Tibial nerve (tissue), 4 donors: ENCODE measurements at regions not wholly inside any gene's neighbourhood (a gene's known extent, or its start where the extent isn't known, plus 50 kb on each side); places are given as distances from the start of the nearest gene placed in this dataset.

Source experiments
- EP300 ChIP-seq, 2 donors: sonication (generic); formaldehyde crosslinking; IDR thresholded peaks; one replicate each; pipeline ENCODE4 v1.6.1; 2017; ENCODE audit warnings: antibody characterized with exemption in 2 of 2, mild to moderate bottlenecking in 1 of 2
- POLR2A ChIP-seq, 2 donors: fragments of 450-650 bp; IDR thresholded peaks; one replicate each; pipeline ENCODE4 v1.6.1; 2017; ENCODE audit warnings: antibody characterized with exemption in 2 of 2, mild to moderate bottlenecking in 2 of 2, moderate library complexity in 2 of 2
- TF ChIP-seq, protein P1 (sequence below), 5 experiments: fragments of 200-600 bp in 3 of 5; fragments of 450-650 bp in 2 of 5; sonication (generic) in 3 of 5; IDR thresholded peaks; one replicate each; pipeline ENCODE4 v1.5.1; 2016 to 2019; ENCODE audit warnings: antibody characterized with exemption in 5 of 5, mild to moderate bottlenecking in 3 of 5, moderate library complexity in 2 of 5

DNA sequence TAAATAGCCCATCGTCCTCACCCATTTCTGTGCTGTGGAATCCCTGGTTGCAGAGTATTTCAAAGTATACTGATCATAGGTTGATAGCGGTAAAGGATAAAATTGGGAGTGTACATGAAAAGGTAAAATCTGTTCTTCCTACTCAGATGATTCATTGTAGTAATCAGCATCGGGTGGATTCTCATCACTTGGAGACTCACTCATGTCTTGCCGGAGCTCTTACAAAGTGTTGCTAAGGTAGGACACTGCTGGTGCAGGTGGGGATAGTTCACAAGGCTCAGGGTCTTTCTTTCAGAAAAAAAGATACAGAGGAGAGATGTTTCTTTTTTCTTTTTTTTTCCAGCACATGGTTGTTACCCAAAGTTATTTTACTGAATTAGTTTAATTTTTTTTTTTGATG, 84.8 kb downstream of the MTNR1B start:
- TF ChIP-seq, protein P1, sequence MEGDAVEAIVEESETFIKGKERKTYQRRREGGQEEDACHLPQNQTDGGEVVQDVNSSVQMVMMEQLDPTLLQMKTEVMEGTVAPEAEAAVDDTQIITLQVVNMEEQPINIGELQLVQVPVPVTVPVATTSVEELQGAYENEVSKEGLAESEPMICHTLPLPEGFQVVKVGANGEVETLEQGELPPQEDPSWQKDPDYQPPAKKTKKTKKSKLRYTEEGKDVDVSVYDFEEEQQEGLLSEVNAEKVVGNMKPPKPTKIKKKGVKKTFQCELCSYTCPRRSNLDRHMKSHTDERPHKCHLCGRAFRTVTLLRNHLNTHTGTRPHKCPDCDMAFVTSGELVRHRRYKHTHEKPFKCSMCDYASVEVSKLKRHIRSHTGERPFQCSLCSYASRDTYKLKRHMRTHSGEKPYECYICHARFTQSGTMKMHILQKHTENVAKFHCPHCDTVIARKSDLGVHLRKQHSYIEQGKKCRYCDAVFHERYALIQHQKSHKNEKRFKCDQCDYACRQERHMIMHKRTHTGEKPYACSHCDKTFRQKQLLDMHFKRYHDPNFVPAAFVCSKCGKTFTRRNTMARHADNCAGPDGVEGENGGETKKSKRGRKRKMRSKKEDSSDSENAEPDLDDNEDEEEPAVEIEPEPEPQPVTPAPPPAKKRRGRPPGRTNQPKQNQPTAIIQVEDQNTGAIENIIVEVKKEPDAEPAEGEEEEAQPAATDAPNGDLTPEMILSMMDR (IDR thresholded peaks at IDR 0.05): no peak
- TF ChIP-seq POLR2A (IDR thresholded peaks at IDR 0.05): no peak
- no peak for TF ChIP-seq EP300 (IDR thresholded peaks at IDR 0.05)
